ENCODE measurements at regions not wholly inside any gene's neighbourhood (a gene's known extent, or its start where the extent isn't known, plus 50 kb on each side); places are given as distances from the start of the nearest gene placed in this dataset.
A peak's percentile ranks its signal among the peaks of the same experiment; 100 is the strongest.

DNA sequence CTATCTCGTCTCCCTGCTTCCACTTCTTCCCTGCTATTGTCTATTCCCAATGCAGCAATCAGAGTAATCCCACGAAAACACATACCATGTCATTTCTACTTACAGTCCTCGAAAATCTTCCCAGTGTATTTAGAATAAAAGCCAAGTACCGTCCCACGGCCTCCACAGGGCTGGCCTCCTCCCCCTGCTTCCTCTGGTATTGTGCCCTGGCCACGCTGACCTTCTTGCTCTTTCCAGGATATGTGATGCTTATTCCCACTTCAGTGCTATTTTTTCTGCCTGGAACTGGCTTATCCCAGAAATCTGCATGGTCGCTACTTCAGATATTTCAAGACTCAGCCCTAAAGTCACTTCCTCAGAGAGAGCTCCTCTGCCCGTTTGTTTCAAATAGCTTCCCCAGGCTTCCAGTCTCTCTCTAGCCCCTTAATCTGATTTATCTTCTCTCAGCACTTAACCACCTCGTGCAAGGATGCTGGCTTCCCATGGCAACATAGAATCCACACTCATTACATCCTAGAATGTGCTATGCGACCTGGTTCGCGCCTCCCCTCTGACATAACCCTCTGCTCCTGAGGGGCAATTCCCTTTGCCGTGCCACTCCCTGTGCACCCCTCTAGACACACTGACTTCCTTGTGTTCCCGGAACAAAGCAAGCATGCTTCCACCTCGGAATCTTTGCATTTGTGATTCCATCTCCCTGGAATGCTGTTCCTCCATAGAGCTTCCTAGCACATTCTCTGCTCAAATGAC lies 365.9 kb downstream of the ZSWIM6 start:
- DNase-seq (no peak), ATAC-seq (ENCODE audit: low FRiP score in 2 of 2) (no peak)
- Histone ChIP-seq H3K4me1 (peaks cover 0 to 3% (median 0%) of the 10 kb centered on the region in 4 donors), H3K27ac (no peak overlapping the region), H3K27me3 (no peaks in the 10 kb centered on the region), H3K9me3 (peaks cover 0 to 4% (median under 1%) of the 10 kb centered on the region in 4 donors), H3K4me3 (no peak overlapping the region), H3K36me3 (no peaks in the 10 kb centered on the region)
- 59 to 74% methylated on average over 15 of the region's 15 CpGs for WGBS, 2 donors
- TF ChIP-seq POLR2A (IDR thresholded peaks at IDR 0.05) (no peak), POLR2AphosphoS5 (IDR thresholded peaks at IDR 0.05) (no peak), EP300 (IDR thresholded peaks at IDR 0.05) (no peak)
- TF ChIP-seq, protein P1, sequence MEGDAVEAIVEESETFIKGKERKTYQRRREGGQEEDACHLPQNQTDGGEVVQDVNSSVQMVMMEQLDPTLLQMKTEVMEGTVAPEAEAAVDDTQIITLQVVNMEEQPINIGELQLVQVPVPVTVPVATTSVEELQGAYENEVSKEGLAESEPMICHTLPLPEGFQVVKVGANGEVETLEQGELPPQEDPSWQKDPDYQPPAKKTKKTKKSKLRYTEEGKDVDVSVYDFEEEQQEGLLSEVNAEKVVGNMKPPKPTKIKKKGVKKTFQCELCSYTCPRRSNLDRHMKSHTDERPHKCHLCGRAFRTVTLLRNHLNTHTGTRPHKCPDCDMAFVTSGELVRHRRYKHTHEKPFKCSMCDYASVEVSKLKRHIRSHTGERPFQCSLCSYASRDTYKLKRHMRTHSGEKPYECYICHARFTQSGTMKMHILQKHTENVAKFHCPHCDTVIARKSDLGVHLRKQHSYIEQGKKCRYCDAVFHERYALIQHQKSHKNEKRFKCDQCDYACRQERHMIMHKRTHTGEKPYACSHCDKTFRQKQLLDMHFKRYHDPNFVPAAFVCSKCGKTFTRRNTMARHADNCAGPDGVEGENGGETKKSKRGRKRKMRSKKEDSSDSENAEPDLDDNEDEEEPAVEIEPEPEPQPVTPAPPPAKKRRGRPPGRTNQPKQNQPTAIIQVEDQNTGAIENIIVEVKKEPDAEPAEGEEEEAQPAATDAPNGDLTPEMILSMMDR (IDR thresholded peaks at IDR 0.05), result no peak

DNA sequence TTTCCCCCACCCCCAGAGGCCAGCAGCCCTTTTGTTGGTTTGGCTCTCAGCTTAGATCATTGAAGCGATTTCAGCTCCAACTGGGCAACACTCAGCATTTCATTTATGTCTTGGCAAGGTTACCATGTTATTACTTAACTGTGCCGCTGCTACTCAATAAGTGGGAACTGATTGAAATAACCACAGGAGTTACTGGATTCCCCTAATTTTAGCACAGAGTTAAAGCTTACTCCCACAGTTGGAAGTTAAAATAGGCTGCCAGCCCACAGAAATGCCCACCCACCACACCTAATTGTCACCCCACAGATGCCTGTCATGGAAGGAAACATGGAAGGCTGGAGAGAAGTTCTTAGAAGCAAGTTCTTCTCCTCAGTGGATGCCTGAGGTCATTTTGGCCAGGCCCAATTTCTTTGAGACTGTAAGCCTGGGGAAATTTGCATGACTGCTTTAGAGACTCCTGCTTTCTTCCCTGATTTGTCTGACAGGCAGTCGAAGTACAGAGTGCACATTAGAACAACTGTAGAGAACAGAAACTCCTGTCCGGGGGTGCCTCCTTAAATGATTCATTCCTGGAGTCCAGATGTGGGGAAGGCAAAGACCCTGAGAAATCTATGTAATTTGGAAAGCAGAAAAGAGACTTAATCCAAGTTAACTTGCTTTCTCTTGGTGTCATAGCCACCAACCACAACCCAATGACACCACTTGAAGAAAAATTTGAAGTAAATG lies 370.0 kb downstream of the ZSWIM6 start:
- H3K4me1 ChIP-seq, result peaks cover 0 to 3% (median 1%) of the 10 kb centered on the region in 4 donors
- WGBS, 2 donors, result 81 to 82% methylated on average over 4 of the region's 4 CpGs
- no peak overlapping the region for H3K4me3 ChIP-seq
- DNase-seq (no peak), ATAC-seq (ENCODE audit: low FRiP score in 2 of 2) (no peak)
- TF ChIP-seq EP300 (IDR thresholded peaks at IDR 0.05) (no peak), POLR2A (IDR thresholded peaks at IDR 0.05) (no peak), POLR2AphosphoS5 (IDR thresholded peaks at IDR 0.05) (no peak)
- TF ChIP-seq, protein P1 (IDR thresholded peaks at IDR 0.05), result no peak
- no peaks in the 10 kb centered on the region for H3K27me3 ChIP-seq
- H3K27ac ChIP-seq, result no peak overlapping the region
- no peaks in the 10 kb centered on the region for H3K9me3 ChIP-seq
- H3K36me3 ChIP-seq, result no peaks in the 10 kb centered on the region

DNA sequence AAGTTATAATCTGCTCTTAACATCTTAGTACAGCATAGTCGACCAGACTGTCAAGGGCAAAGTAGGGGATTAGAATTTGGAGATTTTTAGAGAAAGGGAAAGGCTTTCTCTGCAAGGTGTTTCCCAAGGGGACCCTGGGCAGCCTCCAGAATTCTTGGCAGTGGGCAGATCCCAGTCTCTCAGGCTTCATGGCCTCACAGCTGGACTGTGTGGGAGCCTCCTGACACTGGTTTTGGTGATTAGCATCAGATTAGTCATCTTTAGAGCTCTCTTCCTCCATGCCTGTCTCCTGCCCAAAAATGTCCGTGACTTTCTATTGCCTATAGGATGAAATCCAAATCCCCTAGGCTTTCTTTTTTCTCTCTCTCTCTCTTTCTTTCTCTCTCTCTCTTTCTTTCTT lies 370.7 kb downstream of the ZSWIM6 start:
- peaks cover 0 to 4% (median under 1%) of the 10 kb centered on the region in 4 donors for H3K4me1 ChIP-seq
- DNase-seq (no peak), ATAC-seq (ENCODE audit: low FRiP score in 2 of 2) (peak in 1 of 2 donors; percentile 44)
- H3K27ac ChIP-seq, result no peak overlapping the region
- H3K27me3 ChIP-seq, result no peaks in the 10 kb centered on the region
- no peak for TF ChIP-seq POLR2A (IDR thresholded peaks at IDR 0.05)
- TF ChIP-seq POLR2AphosphoS5 (IDR thresholded peaks at IDR 0.05), result no peak
- TF ChIP-seq, protein P1 (IDR thresholded peaks at IDR 0.05), result no peak
- TF ChIP-seq EP300 (IDR thresholded peaks at IDR 0.05), result no peak
- H3K9me3 ChIP-seq, result no peaks in the 10 kb centered on the region
- H3K36me3 ChIP-seq, result no peaks in the 10 kb centered on the region
- 80 to 88% methylated on average over 2 of the region's 2 CpGs for WGBS, 2 donors
- H3K4me3 ChIP-seq, result no peak overlapping the region

DNA sequence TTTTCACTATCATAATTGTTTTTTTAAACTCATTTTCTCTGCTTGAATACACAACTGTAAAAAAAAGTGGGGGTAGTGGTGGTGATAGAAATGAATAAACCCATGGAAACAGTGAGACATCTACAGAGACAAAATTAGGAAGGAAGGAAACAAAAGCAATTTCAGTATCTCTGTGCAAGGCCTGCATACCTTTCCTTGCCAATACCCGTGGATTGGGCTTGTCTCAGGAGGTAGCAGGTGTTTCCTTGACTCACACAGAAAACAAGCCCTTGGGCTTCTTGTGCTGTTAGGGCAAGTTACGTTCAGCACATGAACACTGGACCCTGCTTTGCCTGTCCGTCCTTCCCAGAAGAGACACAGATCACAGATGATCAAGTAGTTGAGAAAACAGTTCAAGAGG lies 372.2 kb downstream of the ZSWIM6 start:
- DNase-seq (no peak), ATAC-seq (ENCODE audit: low FRiP score in 2 of 2) (no peak)
- Histone ChIP-seq H3K36me3 (no peaks in the 10 kb centered on the region), H3K9me3 (no peaks in the 10 kb centered on the region), H3K27ac (no peak overlapping the region), H3K4me1 (peaks cover 0 to 4% (median 0%) of the 10 kb centered on the region in 4 donors), H3K4me3 (no peak overlapping the region), H3K27me3 (no peaks in the 10 kb centered on the region)
- no peak for TF ChIP-seq POLR2A (IDR thresholded peaks at IDR 0.05)
- TF ChIP-seq, protein P1 (IDR thresholded peaks at IDR 0.05), result no peak
- TF ChIP-seq EP300 (IDR thresholded peaks at IDR 0.05), result no peak
- no peak for TF ChIP-seq POLR2AphosphoS5 (IDR thresholded peaks at IDR 0.05)
- 63 to 64% methylated on average over 3 of the region's 3 CpGs for WGBS, 2 donors
